Activated CD4-positive, alpha-beta memory T cell treated with anti-CD3 and anti-CD28 coated beads for 36 hours (primary cell): ENCODE measurements at regions not wholly inside any gene's neighbourhood (a gene's known extent, or its start where the extent isn't known, plus 50 kb on each side); places are given as distances from the start of the nearest gene placed in this dataset.

Experiments
- CTCF ChIA-PET: fragments of 350-600 bp; sonication (Branson Sonifier 250); formaldehyde crosslinking; loops from one replicate; lab custom pipeline; 2021; ENCODE audit warnings: antibody characterized with exemption, inconsistent platforms; lab: Charles Lee
- POLR2A ChIA-PET: fragments of 350-600 bp; sonication (Branson Sonifier 250); formaldehyde crosslinking; loops from one replicate; lab custom pipeline; 2021; ENCODE audit warnings: antibody characterized with exemption; lab: Charles Lee
- DNase-seq: peaks from one replicate; pipeline ENCODE4 v3.0.0-alpha.2; 2020
- H3K27ac Mint-ChIP-seq: one replicate; pipeline ENCODE4 v1.8.0; 2021; ENCODE audit warnings: mixed read lengths
- H3K27me3 Mint-ChIP-seq: one replicate; pipeline ENCODE4 v1.8.0; 2021; ENCODE audit warnings: mixed read lengths
- H3K36me3 Mint-ChIP-seq: one replicate; pipeline ENCODE4 v1.8.0; 2021; ENCODE audit warnings: mixed read lengths
- H3K4me1 Mint-ChIP-seq: one replicate; pipeline ENCODE4 v1.8.0; 2021; ENCODE audit warnings: low read depth, mixed read lengths
- H3K4me3 Mint-ChIP-seq: one replicate; pipeline ENCODE4 v1.8.0; 2021; ENCODE audit warnings: mild to moderate bottlenecking, mixed read lengths
- H3K9me3 Mint-ChIP-seq: one replicate; pipeline ENCODE4 v1.8.0; 2021; ENCODE audit warnings: mixed read lengths
- intact Hi-C: fragments of 100-400 bp; cut with micrococcal nuclease; formaldehyde crosslinking; loops from one replicate; pipeline ENCODE4 v1.15.1; 2023

DNA sequence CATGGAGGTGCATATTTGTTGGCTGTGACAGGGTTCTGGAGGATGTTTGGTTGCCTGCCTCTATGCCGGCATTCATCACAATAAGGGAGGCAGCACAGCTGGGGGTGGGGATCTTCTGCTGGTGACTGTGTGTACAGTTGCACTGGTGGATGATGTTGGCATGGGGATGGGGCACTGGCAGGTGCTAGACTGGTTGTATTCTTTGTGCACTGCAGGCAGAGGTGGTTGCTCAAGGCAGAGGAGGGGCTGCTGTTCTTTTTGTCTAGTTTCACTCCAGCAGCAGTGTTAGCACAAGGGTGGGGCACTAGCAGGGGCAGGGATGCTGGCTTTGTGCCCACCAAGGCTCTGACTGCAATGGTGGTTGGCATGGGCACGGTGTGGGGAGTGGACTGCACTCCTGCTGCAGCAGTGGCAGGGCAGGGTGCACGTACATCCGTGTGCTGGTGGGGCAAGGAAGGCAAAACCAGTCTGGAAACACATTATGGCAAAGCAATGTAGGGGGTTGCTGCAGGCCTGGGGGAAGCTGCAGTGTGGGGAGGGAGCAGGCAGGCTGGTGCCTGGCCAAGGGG lies 69.3 kb downstream of the ISOC1 start:
- DNase-seq = no peak
- Mint-ChIP-seq H3K27me3 (no peaks in the 10 kb centered on the region), H3K27ac (no peak overlapping the region), H3K4me3 (no peak overlapping the region), H3K36me3 (peaks cover 25% of the 10 kb centered on the region), H3K4me1 (no peaks in the 10 kb centered on the region), H3K9me3 (peaks cover 23% of the 10 kb centered on the region)
- intact Hi-C loops = no loop called here
- POLR2A ChIA-PET = no interaction called here
- CTCF ChIA-PET = no interaction called here

DNA sequence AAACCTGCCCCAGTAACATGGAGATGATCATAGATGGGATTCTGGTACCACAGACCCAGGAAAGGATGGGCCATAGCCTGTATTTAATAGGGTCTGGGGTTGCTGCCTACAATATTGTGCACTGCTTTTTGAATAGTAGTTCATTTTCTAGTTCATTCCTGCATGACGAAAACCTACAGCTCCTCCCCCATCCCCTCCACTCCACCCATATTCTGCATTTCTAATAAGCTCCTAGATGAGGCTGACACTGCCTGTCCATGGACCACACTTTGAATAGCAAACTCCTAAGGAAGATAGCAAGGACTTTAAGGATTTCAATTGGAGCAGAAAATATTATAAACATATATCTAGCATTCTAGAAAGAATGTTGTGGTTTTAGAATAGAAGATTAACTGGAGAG lies 75.5 kb downstream of the ISOC1 start:
- ChIA-PET POLR2A (no interaction called here), CTCF (no interaction called here)
- DNase-seq = no peak
- H3K27me3 Mint-ChIP-seq = no peaks in the 10 kb centered on the region
- no peaks in the 10 kb centered on the region for H3K4me1 Mint-ChIP-seq
- no peaks in the 10 kb centered on the region for H3K36me3 Mint-ChIP-seq
- intact Hi-C loops = no loop called here
- no peak overlapping the region for H3K27ac Mint-ChIP-seq
- H3K4me3 Mint-ChIP-seq = no peak overlapping the region
- H3K9me3 Mint-ChIP-seq = no peaks in the 10 kb centered on the region

DNA sequence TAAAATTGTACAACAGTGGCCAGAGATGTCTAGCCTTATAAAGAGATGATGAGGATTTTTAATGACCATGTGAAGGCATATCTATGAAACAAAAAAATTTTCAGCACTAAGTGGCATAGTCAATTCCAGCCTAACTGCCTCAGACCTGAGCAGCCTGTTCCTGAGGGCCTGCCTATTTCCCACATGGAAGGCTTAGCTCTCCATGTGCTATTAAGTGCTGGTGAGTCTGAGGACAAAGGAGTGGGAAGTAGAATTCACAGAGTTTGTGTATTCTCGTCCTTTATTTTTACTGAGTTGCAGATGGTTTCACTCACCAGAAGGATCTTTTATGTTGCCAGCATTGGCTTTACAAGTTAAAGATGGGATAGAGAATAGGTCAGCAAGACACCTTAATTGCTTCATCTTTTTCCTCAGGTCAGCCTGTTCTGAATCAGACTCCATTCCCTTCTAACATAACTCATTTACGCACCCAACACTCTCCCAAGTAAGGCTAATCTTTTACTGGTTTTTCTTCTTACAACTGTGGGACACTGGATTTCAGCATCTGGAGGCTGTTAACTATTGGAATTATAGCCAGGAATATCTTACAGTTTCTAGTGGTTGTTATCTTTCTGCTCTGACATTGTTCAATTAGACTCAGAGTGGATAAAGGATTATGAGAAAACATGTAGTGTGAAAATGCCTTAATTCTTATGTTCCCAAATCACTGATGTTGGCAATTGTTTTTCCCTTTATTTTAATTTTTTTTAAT lies 76.8 kb downstream of the ISOC1 start:
- no peak overlapping the region for H3K27ac Mint-ChIP-seq
- H3K27me3 Mint-ChIP-seq = no peaks in the 10 kb centered on the region
- no peaks in the 10 kb centered on the region for H3K4me1 Mint-ChIP-seq
- no peak overlapping the region for H3K4me3 Mint-ChIP-seq
- intact Hi-C loops = no loop called here
- no peaks in the 10 kb centered on the region for H3K9me3 Mint-ChIP-seq
- ChIA-PET CTCF (no interaction called here), POLR2A (no interaction called here)
- H3K36me3 Mint-ChIP-seq = no peaks in the 10 kb centered on the region
- DNase-seq = no peak

DNA sequence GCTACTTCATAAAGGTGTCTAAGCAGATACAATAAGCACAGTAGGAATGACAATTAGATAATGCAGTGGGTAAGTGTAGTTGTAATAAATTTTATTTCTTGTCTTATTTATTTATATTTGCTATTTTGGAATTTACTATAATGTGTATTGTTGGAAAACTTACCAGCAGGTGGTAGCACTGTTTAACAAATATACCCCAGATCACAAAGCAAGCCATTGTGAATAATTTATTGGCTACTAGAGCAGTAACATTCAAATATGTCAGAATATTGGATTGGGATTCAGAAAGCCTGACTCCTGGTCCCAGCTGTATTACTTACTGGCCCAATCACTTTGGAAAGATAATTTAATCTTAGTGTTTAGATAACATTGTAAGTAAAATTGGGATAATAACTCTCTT lies 78.0 kb downstream of the ISOC1 start:
- ChIA-PET POLR2A (no interaction called here), CTCF (no interaction called here)
- Mint-ChIP-seq H3K4me3 (no peak overlapping the region), H3K36me3 (no peaks in the 10 kb centered on the region), H3K27ac (no peak overlapping the region), H3K4me1 (no peaks in the 10 kb centered on the region), H3K27me3 (no peaks in the 10 kb centered on the region), H3K9me3 (no peaks in the 10 kb centered on the region)
- intact Hi-C loops = loop anchor here (2.0 kb wide), 1 partner anchor 596 kb away; no protein-coding TSS in a partner anchor
- DNase-seq = no peak

DNA sequence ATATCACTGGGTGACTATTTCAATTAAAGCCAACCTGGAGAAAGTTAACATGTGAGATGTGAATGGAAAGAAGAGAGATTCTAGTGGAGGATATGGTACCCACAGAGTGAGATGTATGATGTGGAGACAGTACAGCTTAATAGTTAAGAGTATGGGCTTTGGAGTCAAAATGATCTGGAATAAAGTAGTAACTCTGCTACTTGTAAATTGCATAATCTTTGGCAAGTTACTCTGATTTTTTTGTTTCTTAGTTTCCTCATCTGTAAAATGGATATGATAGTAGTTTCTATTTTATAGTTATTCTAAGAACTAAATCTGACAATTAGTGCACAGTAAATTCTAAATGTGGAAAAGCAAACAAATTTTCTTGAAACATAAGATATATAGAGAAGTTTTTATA lies 79.2 kb downstream of the ISOC1 start:
- Mint-ChIP-seq H3K9me3 (no peaks in the 10 kb centered on the region), H3K4me1 (no peaks in the 10 kb centered on the region), H3K27ac (no peak overlapping the region), H3K36me3 (no peaks in the 10 kb centered on the region), H3K27me3 (no peaks in the 10 kb centered on the region), H3K4me3 (no peak overlapping the region)
- CTCF ChIA-PET = no interaction called here
- POLR2A ChIA-PET = no interaction called here
- intact Hi-C loops = loop anchor here (2.0 kb wide), 1 partner anchor 595 kb away; no protein-coding TSS in a partner anchor
- no peak for DNase-seq

DNA sequence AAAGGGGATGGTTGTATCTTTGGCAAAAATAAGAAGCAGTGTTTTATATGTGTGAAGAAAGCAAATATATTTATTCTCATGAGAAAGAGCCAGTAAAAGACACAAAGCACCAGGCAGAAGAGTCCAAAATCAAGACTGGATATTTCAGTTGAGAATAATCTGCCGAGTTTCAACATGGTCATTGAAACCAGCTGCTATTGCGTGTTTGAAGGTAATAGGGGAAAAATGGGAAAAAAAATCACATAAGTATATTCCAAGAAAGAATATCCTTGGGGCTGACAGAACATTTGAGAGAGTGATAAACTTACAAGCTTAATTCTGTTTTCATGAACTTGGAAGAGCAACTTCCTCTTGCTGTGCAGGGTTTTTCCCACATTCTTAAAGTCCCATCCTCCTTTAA lies 79.9 kb downstream of the ISOC1 start:
- CTCF ChIA-PET = no interaction called here
- H3K27ac Mint-ChIP-seq = no peak overlapping the region

DNA sequence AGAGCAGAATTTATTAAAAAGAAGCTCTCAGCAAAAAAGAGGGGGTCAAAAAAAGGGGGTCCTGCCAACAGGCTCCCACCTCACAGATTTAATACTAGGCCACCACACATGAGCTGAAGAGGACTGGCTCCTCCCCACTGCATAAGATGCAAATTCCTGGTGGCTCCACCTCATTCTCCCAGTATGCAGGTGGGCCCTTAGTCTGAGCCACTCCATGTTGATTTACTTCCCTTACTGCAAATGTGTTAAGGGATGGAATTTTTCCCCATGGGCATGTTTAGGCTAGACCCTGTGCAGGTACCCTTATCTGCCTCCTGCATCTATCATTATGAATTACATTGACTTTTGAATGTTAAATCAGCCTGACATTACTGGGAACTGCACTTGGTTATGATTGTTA lies 82.9 kb downstream of the ISOC1 start:
- Mint-ChIP-seq H3K36me3 (peaks cover 3% of the 10 kb centered on the region), H3K27me3 (no peaks in the 10 kb centered on the region), H3K4me3 (no peak overlapping the region), H3K9me3 (peaks cover 7% of the 10 kb centered on the region), H3K4me1 (no peaks in the 10 kb centered on the region), H3K27ac (no peak overlapping the region)
- POLR2A ChIA-PET = no interaction called here
- DNase-seq = no peak
- CTCF ChIA-PET = no interaction called here
- intact Hi-C loops = no loop called here

More for the DNA sequence above, 79.9 kb downstream of the ISOC1 start:
- H3K36me3 Mint-ChIP-seq = no peaks in the 10 kb centered on the region
- POLR2A ChIA-PET = no interaction called here
- H3K27me3 Mint-ChIP-seq = no peaks in the 10 kb centered on the region
- H3K9me3 Mint-ChIP-seq = no peaks in the 10 kb centered on the region
- intact Hi-C loops = no loop called here
- H3K4me3 Mint-ChIP-seq = no peak overlapping the region
- DNase-seq = no peak
- no peaks in the 10 kb centered on the region for H3K4me1 Mint-ChIP-seq

DNA sequence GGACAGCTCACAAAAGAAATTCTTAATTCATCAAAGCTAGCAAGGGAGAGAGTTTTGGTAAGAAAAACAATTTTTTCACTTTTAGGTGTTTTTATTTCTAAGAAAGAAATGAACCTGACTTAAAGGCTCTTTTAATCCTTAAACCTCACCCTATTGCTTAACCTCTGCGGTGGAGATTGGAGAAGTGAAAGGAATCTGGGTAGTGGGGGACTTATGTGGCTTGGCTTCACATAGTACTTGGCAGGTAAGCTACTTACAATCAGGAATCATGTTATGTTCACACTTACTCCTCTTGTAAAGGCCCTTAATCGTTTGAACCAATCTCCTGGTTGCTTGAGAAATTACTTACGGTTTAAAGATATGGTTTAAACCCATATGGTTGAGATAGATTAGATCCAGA lies 104.8 kb downstream of the ISOC1 start:
- ChIA-PET CTCF (no interaction called here), POLR2A (no interaction called here)
- H3K36me3 Mint-ChIP-seq = no peaks in the 10 kb centered on the region
- DNase-seq = no peak
- intact Hi-C loops = no loop called here
- H3K4me1 Mint-ChIP-seq = no peaks in the 10 kb centered on the region
- H3K27me3 Mint-ChIP-seq = no peaks in the 10 kb centered on the region
- no peak overlapping the region for H3K27ac Mint-ChIP-seq
- no peak overlapping the region for H3K4me3 Mint-ChIP-seq
- H3K9me3 Mint-ChIP-seq = no peaks in the 10 kb centered on the region

DNA sequence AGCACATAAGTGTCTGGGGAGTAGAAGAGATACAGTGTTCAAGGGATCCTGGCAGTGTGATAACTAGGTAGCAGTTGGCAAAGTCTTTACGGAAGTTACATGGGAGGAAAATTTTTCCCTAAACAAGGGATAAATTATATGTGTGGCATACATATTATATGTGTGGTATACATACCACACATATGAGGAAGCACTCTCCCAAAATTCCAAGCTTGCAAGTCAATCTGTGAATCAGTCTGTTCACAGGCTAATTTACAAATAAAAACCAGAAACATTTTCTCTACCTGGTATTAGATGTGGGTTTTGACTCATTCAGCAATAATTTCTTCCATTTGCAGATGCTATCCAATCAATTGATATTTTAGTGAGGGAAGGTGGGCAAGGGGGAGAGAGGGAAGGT lies 110.0 kb downstream of the ISOC1 start:
- Mint-ChIP-seq H3K4me1 (no peaks in the 10 kb centered on the region), H3K27ac (no peak overlapping the region), H3K36me3 (peaks cover 3% of the 10 kb centered on the region), H3K4me3 (no peak overlapping the region), H3K9me3 (peaks cover 12% of the 10 kb centered on the region), H3K27me3 (no peaks in the 10 kb centered on the region)
- DNase-seq = no peak
- ChIA-PET POLR2A (no interaction called here), CTCF (no interaction called here)
- intact Hi-C loops = no loop called here

DNA sequence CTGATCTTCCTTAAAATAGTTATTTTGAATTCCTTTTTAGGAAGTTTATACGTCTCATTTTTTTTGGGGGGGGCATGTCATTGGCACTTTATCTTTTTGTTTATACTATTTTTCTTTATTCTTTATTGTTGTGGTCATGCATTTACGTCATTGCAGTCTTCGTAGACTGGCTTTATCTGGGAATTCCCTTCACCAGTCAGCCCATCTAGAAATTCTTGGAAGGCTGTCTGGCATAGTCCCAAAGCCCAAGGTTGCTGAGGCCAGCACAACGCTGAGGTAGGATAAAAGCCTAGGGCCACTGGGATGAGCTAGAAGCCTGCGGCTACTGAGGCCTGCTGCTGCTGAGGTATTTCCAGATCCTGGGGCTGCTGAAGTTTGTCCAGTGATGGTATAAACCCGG lies 121.5 kb downstream of the ISOC1 start:
- no peaks in the 10 kb centered on the region for H3K4me1 Mint-ChIP-seq
- no peak for DNase-seq
- ChIA-PET POLR2A (no interaction called here), CTCF (no interaction called here)
- no peak overlapping the region for H3K4me3 Mint-ChIP-seq
- H3K36me3 Mint-ChIP-seq = no peaks in the 10 kb centered on the region
- H3K9me3 Mint-ChIP-seq = peaks cover 40% of the 10 kb centered on the region
- H3K27me3 Mint-ChIP-seq = no peaks in the 10 kb centered on the region
- intact Hi-C loops = no loop called here
- no peak overlapping the region for H3K27ac Mint-ChIP-seq

DNA sequence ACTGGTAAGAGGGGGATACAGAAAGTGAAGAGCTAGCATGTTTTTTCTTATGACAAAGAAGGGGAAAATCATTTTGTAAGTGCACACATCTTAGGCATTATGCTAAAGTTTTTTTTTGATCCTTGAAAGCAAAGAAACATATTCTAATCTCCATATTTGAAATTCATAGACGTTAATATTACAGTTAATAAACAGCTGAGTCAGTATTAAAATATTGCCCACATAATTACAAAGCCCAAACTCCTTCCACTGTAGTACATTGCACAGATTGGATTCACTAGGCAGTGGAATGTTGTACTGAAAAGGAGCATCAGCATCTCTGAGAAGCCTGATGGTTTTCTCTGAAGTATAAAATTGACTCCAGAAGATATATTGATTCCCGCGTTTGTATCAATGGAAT lies 122.6 kb downstream of the ISOC1 start:
- no peaks in the 10 kb centered on the region for H3K36me3 Mint-ChIP-seq
- intact Hi-C loops = no loop called here
- no peaks in the 10 kb centered on the region for H3K27me3 Mint-ChIP-seq
- ChIA-PET POLR2A (no interaction called here), CTCF (no interaction called here)
- DNase-seq = no peak
- peaks cover 30% of the 10 kb centered on the region for H3K9me3 Mint-ChIP-seq
- H3K27ac Mint-ChIP-seq = no peak overlapping the region
- H3K4me1 Mint-ChIP-seq = no peaks in the 10 kb centered on the region
- no peak overlapping the region for H3K4me3 Mint-ChIP-seq

DNA sequence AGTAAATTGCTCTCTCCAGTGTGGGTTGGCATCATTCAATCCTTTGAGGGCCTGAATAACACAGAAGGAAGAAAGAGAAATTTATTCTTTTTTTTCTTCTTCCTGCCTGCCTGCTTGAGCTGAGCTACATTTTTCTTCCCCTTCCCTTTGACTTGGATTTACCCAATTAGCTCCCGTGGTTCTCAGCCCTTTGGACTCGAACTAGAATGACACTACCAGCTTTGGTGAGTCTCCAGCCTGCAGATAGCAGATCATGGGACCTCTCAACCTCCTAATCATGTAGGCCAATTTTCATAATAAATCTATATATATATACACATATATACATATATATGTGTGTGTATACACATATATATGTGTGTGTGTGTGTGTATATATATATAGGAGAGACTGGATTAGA lies 128.6 kb downstream of the ISOC1 start:
- Mint-ChIP-seq H3K36me3 (no peaks in the 10 kb centered on the region), H3K27ac (no peak overlapping the region), H3K4me1 (no peaks in the 10 kb centered on the region), H3K9me3 (no peaks in the 10 kb centered on the region), H3K4me3 (no peak overlapping the region), H3K27me3 (no peaks in the 10 kb centered on the region)
- intact Hi-C loops = no loop called here
- CTCF ChIA-PET = no interaction called here
- POLR2A ChIA-PET = no interaction called here
- no peak for DNase-seq

DNA sequence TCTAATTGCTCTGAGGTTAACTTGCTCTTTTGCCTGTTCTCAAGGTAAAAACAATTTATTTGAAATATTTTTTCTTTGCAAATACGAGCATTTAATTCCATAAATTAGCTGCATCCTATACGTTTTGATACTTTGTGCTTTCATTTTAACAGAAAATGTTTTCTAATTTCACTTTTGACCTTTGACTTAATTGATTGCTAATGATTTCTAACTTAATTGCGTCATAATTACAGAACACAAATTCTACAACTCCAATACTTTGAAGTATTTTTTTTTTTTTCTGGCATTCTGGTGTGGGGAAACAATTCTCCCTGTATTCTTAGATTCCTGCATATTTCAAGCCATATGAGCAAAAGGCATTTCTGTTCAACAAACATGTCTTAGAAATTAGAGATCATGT lies 134.0 kb downstream of the ISOC1 start:
- CTCF ChIA-PET = no interaction called here
- intact Hi-C loops = no loop called here
- Mint-ChIP-seq H3K36me3 (no peaks in the 10 kb centered on the region), H3K4me3 (no peak overlapping the region), H3K27me3 (no peaks in the 10 kb centered on the region), H3K9me3 (no peaks in the 10 kb centered on the region), H3K27ac (no peak overlapping the region), H3K4me1 (no peaks in the 10 kb centered on the region)
- POLR2A ChIA-PET = no interaction called here
- DNase-seq = no peak
